PC-3 (cell line): ENCODE measurements at regions not wholly inside any gene's neighbourhood (a gene's known extent, or its start where the extent isn't known, plus 50 kb on each side); places are given as distances from the start of the nearest gene placed in this dataset.

ENCODE experiments used
- ATAC-seq: fragments of 200-7000 bp; cut with Tn5 transposase; 2 replicates; pipeline ENCODE4 v1.9.1; 2020; ENCODE audit warnings: mild to moderate bottlenecking, moderate library complexity
- BruUV-seq: library from RNA; stranded (reverse); fragments of 400-500 nt; replicated peaks from 2 replicates; lab custom pipeline; 2021; lab: Mats Ljungman, UMichigan
- CTCF ChIA-PET: fragments of 300-600 bp; sonication (Branson Sonifier 250); formaldehyde crosslinking; loops from one replicate; lab custom pipeline; 2022; ENCODE audit warnings: antibody characterized with exemption; lab: Charles Lee
- POLR2A ChIA-PET: fragments of 300-600 bp; sonication (Branson Sonifier 250); formaldehyde crosslinking; loops from one replicate; lab custom pipeline; 2022; ENCODE audit warnings: antibody characterized with exemption; ENCODE audit not compliant: unreplicated experiment; lab: Charles Lee
- DNase-seq: peaks from one replicate; pipeline ENCODE4 v3.0.0-alpha.2; 2015
- H2AFZ ChIP-seq: fragments of 300-600 bp; sonication (generic); 2 replicates; pipeline ENCODE4 v1.6.0; 2016; ENCODE audit warnings: antibody characterized with exemption, low read length
- H3F3A ChIP-seq: fragments of 300-600 bp; sonication (generic); one replicate; pipeline ENCODE4 v1.6.0; 2017; ENCODE audit warnings: antibody characterized with exemption, low read length, control low read depth, mild to moderate bottlenecking; ENCODE audit not compliant: unreplicated experiment
- H3K27ac ChIP-seq: fragments of 300-600 bp; sonication (generic); 2 replicates; pipeline ENCODE4 v1.5.1; 2016; ENCODE audit warnings: mild to moderate bottlenecking, low read length
- H3K27me3 ChIP-seq: fragments of 300-600 bp; sonication (generic); 2 replicates; pipeline ENCODE4 v1.6.1; 2016; ENCODE audit warnings: low read length, mixed read lengths
- H3K36me3 ChIP-seq: fragments of 300-600 bp; sonication (generic); 2 replicates; pipeline ENCODE4 v1.6.1; 2016; ENCODE audit warnings: low read depth, mixed run types, low read length, mixed read lengths
- H3K4me1 ChIP-seq: fragments of 300-600 bp; sonication (generic); 2 replicates; pipeline ENCODE4 v1.5.1; 2016; ENCODE audit warnings: low read length; ENCODE audit not compliant: insufficient read depth
- H3K4me2 ChIP-seq: fragments of 300-600 bp; sonication (generic); 2 replicates; pipeline ENCODE4 v1.6.0; 2016; ENCODE audit warnings: low read length
- H3K4me3 ChIP-seq: fragments of 300-600 bp; sonication (generic); 2 replicates; pipeline ENCODE4 v1.5.1; 2016; ENCODE audit warnings: mild to moderate bottlenecking, low read length, mixed read lengths
- H3K79me2 ChIP-seq: fragments of 300-600 bp; sonication (generic); 2 replicates; pipeline ENCODE4 v1.6.1; 2017; ENCODE audit warnings: low read length, mixed read lengths
- H3K9ac ChIP-seq: fragments of 300-600 bp; sonication (generic); 2 replicates; pipeline ENCODE4 v1.6.0; 2016; ENCODE audit warnings: mild to moderate bottlenecking, low read length
- H3K9me2 ChIP-seq: fragments of 300-600 bp; sonication (generic); replicated peaks from 2 replicates; pipeline ENCODE4 v1.6.1; 2016; ENCODE audit warnings: mixed run types, low read length, mixed read lengths
- H3K9me3 ChIP-seq: fragments of 300-600 bp; sonication (generic); 2 replicates; pipeline ENCODE4 v1.6.1; 2016; ENCODE audit warnings: low read length, mixed read lengths
- H4K20me1 ChIP-seq: fragments of 300-600 bp; sonication (generic); 2 replicates; pipeline ENCODE4 v1.6.1; 2016; ENCODE audit warnings: low read length, mixed read lengths
- EZH2 ChIP-seq: fragments of 300-600 bp; sonication (generic); IDR thresholded peaks from one replicate; pipeline ENCODE4 v1.6.1; 2017; ENCODE audit warnings: antibody characterized with exemption, mild to moderate bottlenecking, low read length; ENCODE audit not compliant: unreplicated experiment
- EZH2phosphoT487 ChIP-seq: fragments of 300-600 bp; sonication (generic); IDR thresholded peaks from 2 replicates; pipeline ENCODE4 v1.6.1; 2018; ENCODE audit warnings: mild to moderate bottlenecking, antibody characterized with exemption, low read length, borderline replicate concordance
- intact Hi-C: fragments of 100-400 bp; cut with micrococcal nuclease; formaldehyde crosslinking; loops from 2 replicates; pipeline ENCODE4 v1.9.0; 2023
- TF ChIP-seq, protein P1 (sequence below): fragments of 300-600 bp; sonication (generic); conservative IDR thresholded peaks from 2 replicates; pipeline ENCODE4 v1.5.1; 2017; ENCODE audit warnings: antibody characterized with exemption, low read depth, mild to moderate bottlenecking, low read length

GRCh38 chr22:23520863-23521440 is 59.1 kb downstream of the IGLL1 start:
- Histone ChIP-seq H3K4me1 (peaks cover 12% of the 10 kb centered on the region; the same call in 1 of the 2 replicates), H2AFZ (peak overlapping the region; percentile 87), H3K27me3 (no peaks in the 10 kb centered on the region), H3K27ac (0 out of 2 replicates have a peak overlapping the region, but pooled peaks have one; percentile 26), H3K9me2 (no peaks in the 10 kb centered on the region), H3K79me2 (no peaks in the 10 kb centered on the region), H4K20me1 (no peaks in the 10 kb centered on the region), H3K4me2 (peak overlapping the region; percentile 93), H3K9me3 (no peaks in the 10 kb centered on the region), H3F3A (no peaks in the 10 kb centered on the region), H3K9ac (peak overlapping the region; percentile 61), H3K4me3 (peak overlapping the region; percentile 68), H3K36me3 (no peaks in the 10 kb centered on the region)
- intact Hi-C loops = no loop called here
- DNase-seq (no peak), ATAC-seq (no peak; the same call in 1 of the 2 replicates)
- no peak for TF ChIP-seq EZH2phosphoT487
- TF ChIP-seq, protein P1, sequence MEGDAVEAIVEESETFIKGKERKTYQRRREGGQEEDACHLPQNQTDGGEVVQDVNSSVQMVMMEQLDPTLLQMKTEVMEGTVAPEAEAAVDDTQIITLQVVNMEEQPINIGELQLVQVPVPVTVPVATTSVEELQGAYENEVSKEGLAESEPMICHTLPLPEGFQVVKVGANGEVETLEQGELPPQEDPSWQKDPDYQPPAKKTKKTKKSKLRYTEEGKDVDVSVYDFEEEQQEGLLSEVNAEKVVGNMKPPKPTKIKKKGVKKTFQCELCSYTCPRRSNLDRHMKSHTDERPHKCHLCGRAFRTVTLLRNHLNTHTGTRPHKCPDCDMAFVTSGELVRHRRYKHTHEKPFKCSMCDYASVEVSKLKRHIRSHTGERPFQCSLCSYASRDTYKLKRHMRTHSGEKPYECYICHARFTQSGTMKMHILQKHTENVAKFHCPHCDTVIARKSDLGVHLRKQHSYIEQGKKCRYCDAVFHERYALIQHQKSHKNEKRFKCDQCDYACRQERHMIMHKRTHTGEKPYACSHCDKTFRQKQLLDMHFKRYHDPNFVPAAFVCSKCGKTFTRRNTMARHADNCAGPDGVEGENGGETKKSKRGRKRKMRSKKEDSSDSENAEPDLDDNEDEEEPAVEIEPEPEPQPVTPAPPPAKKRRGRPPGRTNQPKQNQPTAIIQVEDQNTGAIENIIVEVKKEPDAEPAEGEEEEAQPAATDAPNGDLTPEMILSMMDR = no peak
- TF ChIP-seq EZH2 = no peak
- ChIA-PET CTCF (no interaction called here), POLR2A (no interaction called here)
- no TSS peak for BruUV-seq

GRCh38 chr22:23519442-23520157 is 60.5 kb downstream of the IGLL1 start:
- Histone ChIP-seq H3K27ac (no peak overlapping the region), H3K4me2 (no peak overlapping the region), H3K79me2 (no peaks in the 10 kb centered on the region), H3K9ac (no peak overlapping the region), H3K4me3 (no peak overlapping the region), H3K36me3 (no peaks in the 10 kb centered on the region), H3K4me1 (peaks cover 12% of the 10 kb centered on the region; the same call in 1 of the 2 replicates), H4K20me1 (no peaks in the 10 kb centered on the region), H3K9me3 (no peaks in the 10 kb centered on the region), H3K9me2 (no peaks in the 10 kb centered on the region), H2AFZ (no peak overlapping the region), H3K27me3 (no peaks in the 10 kb centered on the region), H3F3A (no peaks in the 10 kb centered on the region)
- ATAC-seq (no peak), DNase-seq (no peak)
- BruUV-seq = no TSS peak
- intact Hi-C loops = no loop called here
- ChIA-PET POLR2A (no interaction called here), CTCF (no interaction called here)
- TF ChIP-seq, protein P1 = no peak
- TF ChIP-seq EZH2 = no peak
- no peak for TF ChIP-seq EZH2phosphoT487
